ENCODE measurements at regions not wholly inside any gene's neighbourhood (a gene's known extent, or its start where the extent isn't known, plus 50 kb on each side); places are given as distances from the start of the nearest gene placed in this dataset.

GRCh38 chr13:53264751-53265385 is 236.3 kb downstream of the OLFM4 start:
- no peaks in the 10 kb centered on the region for H3K36me3 Mint-ChIP-seq
- Histone ChIP-seq H4K20me1 (ENCODE audit: low read depth) (no peaks in the 10 kb centered on the region), H3K4me1 (peaks cover 18% of the 10 kb centered on the region), H3K9me3 (ENCODE audit: low read depth) (no peaks in the 10 kb centered on the region), H3K36me3 (no peaks in the 10 kb centered on the region), H3K4me3 (no peak overlapping the region), H3F3A (ENCODE audit: low read depth) (no peaks in the 10 kb centered on the region), H3K4me2 (no peak overlapping the region), H3K27ac (no peak overlapping the region), H3K27me3 (no peaks in the 10 kb centered on the region), H3K9ac (no peak overlapping the region), H2AFZ (replicated peaks) (no peak overlapping the region), H3K79me2 (ENCODE audit: low read depth) (no peaks in the 10 kb centered on the region)
- H3K27ac Mint-ChIP-seq = no peak overlapping the region
- TF ChIP-seq EZH2 (IDR thresholded peaks at IDR 0.05) = no peak
- peaks cover 4% of the 10 kb centered on the region for H3K4me1 Mint-ChIP-seq
- peaks cover 5% of the 10 kb centered on the region for H3K27me3 Mint-ChIP-seq (ENCODE audit: insufficient read depth, low read depth)
- H3K9me3 Mint-ChIP-seq = peaks cover 10% of the 10 kb centered on the region
- no peak overlapping the region for H3K4me3 Mint-ChIP-seq
- no peak for DNase-seq (ENCODE audit: low spot score)

DNA sequence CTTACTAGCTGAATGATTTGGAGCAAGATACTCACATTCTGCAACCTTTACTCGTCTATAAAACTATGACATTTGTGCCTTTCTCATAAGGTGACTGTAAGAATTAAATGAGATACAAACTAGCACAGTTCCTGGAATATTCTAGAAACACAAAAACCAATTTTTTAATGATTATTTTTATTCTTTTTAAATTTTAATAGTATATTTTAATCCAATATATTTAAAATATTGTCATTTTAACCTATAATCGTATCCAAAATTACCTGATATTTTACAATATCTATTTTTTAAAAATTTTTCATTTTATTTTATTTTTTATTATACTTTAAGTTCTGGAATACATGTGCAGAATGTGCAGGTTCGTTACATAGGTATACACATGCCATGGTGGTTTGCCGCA is 238.1 kb downstream of the OLFM4 start:
- no peak overlapping the region for H3K27ac ChIP-seq
- no peak overlapping the region for H3K4me2 ChIP-seq
- peaks cover 5% of the 10 kb centered on the region for H3K27me3 Mint-ChIP-seq (ENCODE audit: insufficient read depth, low read depth)
- no peaks in the 10 kb centered on the region for H3K36me3 ChIP-seq
- peaks cover 12% of the 10 kb centered on the region for H3K4me1 ChIP-seq
- peaks cover 5% of the 10 kb centered on the region for H3K4me1 Mint-ChIP-seq
- H3K27me3 ChIP-seq = peaks cover 12% of the 10 kb centered on the region
- DNase-seq (ENCODE audit: low spot score) = no peak
- no peaks in the 10 kb centered on the region for H3F3A ChIP-seq (ENCODE audit: low read depth)
- no peak overlapping the region for H3K4me3 ChIP-seq
- no peak overlapping the region for H3K9ac ChIP-seq
- no peak overlapping the region for H3K27ac Mint-ChIP-seq
- H3K36me3 Mint-ChIP-seq = no peaks in the 10 kb centered on the region
- H3K79me2 ChIP-seq (ENCODE audit: low read depth) = no peaks in the 10 kb centered on the region
- no peaks in the 10 kb centered on the region for H3K9me3 ChIP-seq (ENCODE audit: low read depth)
- no peak for TF ChIP-seq EZH2phosphoT487 (IDR thresholded peaks at IDR 0.05)
- no peak for TF ChIP-seq CTCF (IDR thresholded peaks at IDR 0.05)
- no peak for TF ChIP-seq EZH2 (IDR thresholded peaks at IDR 0.05)
- H3K9me3 Mint-ChIP-seq = peaks cover 10% of the 10 kb centered on the region
- H4K20me1 ChIP-seq (ENCODE audit: low read depth) = no peaks in the 10 kb centered on the region
- H2AFZ ChIP-seq (replicated peaks) = no peak overlapping the region
- no peak overlapping the region for H3K4me3 Mint-ChIP-seq

DNA sequence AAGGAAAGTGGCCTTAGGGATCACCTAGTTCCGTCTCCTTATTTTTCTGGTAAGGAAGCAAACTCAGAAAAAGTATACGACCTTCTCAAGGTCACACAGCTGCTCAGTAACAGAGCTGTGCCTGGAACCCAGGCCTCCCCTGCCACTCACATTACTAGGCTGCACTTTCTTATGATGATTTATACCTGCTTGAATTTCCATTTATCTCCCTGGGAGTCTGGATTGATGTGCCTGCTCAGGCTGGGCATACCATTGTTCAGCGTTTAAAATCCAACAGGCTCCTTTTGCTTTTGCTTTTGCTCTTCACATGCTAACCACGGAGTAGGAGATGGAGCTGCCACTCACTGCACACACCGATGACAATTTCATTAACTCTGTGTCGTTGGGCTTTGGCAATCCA is 241.0 kb downstream of the OLFM4 start:
- H3K27ac Mint-ChIP-seq = peak overlapping the region; percentile 55
- no peak for DNase-seq (ENCODE audit: low spot score)
- H3K27me3 Mint-ChIP-seq (ENCODE audit: insufficient read depth, low read depth) = peaks cover 5% of the 10 kb centered on the region
- Histone ChIP-seq H3K27ac (no peak overlapping the region), H3F3A (ENCODE audit: low read depth) (no peaks in the 10 kb centered on the region), H3K9me3 (ENCODE audit: low read depth) (no peaks in the 10 kb centered on the region), H3K4me2 (no peak overlapping the region), H3K4me1 (peaks cover 8% of the 10 kb centered on the region), H3K27me3 (peaks cover 34% of the 10 kb centered on the region), H2AFZ (replicated peaks) (no peak overlapping the region), H3K36me3 (no peaks in the 10 kb centered on the region), H3K79me2 (ENCODE audit: low read depth) (no peaks in the 10 kb centered on the region), H3K9ac (no peak overlapping the region), H4K20me1 (ENCODE audit: low read depth) (no peaks in the 10 kb centered on the region), H3K4me3 (no peak overlapping the region)
- no peak overlapping the region for H3K4me3 Mint-ChIP-seq
- H3K36me3 Mint-ChIP-seq = no peaks in the 10 kb centered on the region
- peaks cover 10% of the 10 kb centered on the region for H3K9me3 Mint-ChIP-seq
- no peak for TF ChIP-seq CTCF (IDR thresholded peaks at IDR 0.05)
- no peak for TF ChIP-seq EZH2 (IDR thresholded peaks at IDR 0.05)
- no peak for TF ChIP-seq EZH2phosphoT487 (IDR thresholded peaks at IDR 0.05)
- H3K4me1 Mint-ChIP-seq = peaks cover 5% of the 10 kb centered on the region

DNA sequence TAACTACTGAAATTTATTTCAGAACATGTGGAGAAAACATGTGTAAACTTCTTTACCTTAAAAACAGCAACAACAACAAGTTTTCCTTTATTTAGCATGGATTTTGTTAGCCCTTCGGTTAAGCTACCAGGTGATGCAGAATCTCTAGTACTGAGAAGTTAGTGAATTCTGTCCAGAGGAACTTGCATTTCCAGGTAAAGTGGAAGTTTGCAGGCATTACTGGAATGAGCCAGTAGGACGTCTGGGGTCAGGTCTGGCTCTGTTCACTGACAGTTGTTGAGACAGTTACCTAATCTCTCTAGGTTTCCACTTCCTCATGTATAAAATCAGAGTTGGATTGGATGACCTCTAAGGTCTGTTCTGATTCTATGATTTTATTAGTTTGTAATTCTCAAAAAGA is 244.3 kb downstream of the OLFM4 start:
- TF ChIP-seq CTCF (IDR thresholded peaks at IDR 0.05) (peak; percentile 5), EZH2 (IDR thresholded peaks at IDR 0.05) (no peak), EZH2phosphoT487 (IDR thresholded peaks at IDR 0.05) (no peak)
- H3K9me3 ChIP-seq (ENCODE audit: low read depth) = no peaks in the 10 kb centered on the region
- no peaks in the 10 kb centered on the region for H3K79me2 ChIP-seq (ENCODE audit: low read depth)
- no peak overlapping the region for H3K9ac ChIP-seq
- no peak overlapping the region for H3K27ac ChIP-seq
- H3K27ac Mint-ChIP-seq = no peak overlapping the region
- H3K4me3 Mint-ChIP-seq = no peak overlapping the region
- no peaks in the 10 kb centered on the region for H4K20me1 ChIP-seq (ENCODE audit: low read depth)
- no peak overlapping the region for H2AFZ ChIP-seq (replicated peaks)
- peaks cover 4% of the 10 kb centered on the region for H3K9me3 Mint-ChIP-seq
- peaks cover 34% of the 10 kb centered on the region for H3K27me3 ChIP-seq
- no peaks in the 10 kb centered on the region for H3K36me3 ChIP-seq
- H3K4me2 ChIP-seq = no peak overlapping the region
- peaks cover 4% of the 10 kb centered on the region for H3K27me3 Mint-ChIP-seq (ENCODE audit: insufficient read depth, low read depth)
- peaks cover 19% of the 10 kb centered on the region for H3K4me1 Mint-ChIP-seq
- H3F3A ChIP-seq (ENCODE audit: low read depth) = peaks cover 19% of the 10 kb centered on the region
- peaks cover 20% of the 10 kb centered on the region for H3K4me1 ChIP-seq
- DNase-seq (ENCODE audit: low spot score) = no peak
- H3K36me3 Mint-ChIP-seq = no peaks in the 10 kb centered on the region
- H3K4me3 ChIP-seq = no peak overlapping the region
